Hypothalamus (tissue), 51 donors: ENCODE measurements at regions not wholly inside any gene's neighbourhood (a gene's known extent, or its start where the extent isn't known, plus 50 kb on each side); places are given as distances from the start of the nearest gene placed in this dataset.

Source experiments
- DNase-seq, 51 donors: peaks; one replicate each; lab custom pipeline; 2025; lab: John Stamatoyannopoulos, UW

- DNase-seq: no peak
Observed at GRCh38 chr6:156111913-156112312, 656.3 kb upstream of the NOX3 start.

GRCh38 chr6:156110249-156110648 is 654.6 kb upstream of the NOX3 start:
- no peak for DNase-seq

- DNase-seq: no peak
Observed at GRCh38 chr6:156109713-156110112, 654.1 kb upstream of the NOX3 start.

GRCh38 chr6:156107624-156108101 is 652.0 kb upstream of the NOX3 start:
- peak in 4 of 51 donors; percentile 1 to 9 (median 4) for DNase-seq

- DNase-seq: no peak
Observed at GRCh38 chr6:156102129-156102528, 646.5 kb upstream of the NOX3 start.

GRCh38 chr6:156098839-156099238 is 643.2 kb upstream of the NOX3 start:
- no peak for DNase-seq

GRCh38 chr6:156087487-156087886 is 631.8 kb upstream of the NOX3 start:
- DNase-seq: no peak

- DNase-seq: no peak
Observed at GRCh38 chr6:156082012-156082411, 626.4 kb upstream of the NOX3 start.

- no peak for DNase-seq
Observed at GRCh38 chr6:156080371-156080770, 624.7 kb upstream of the NOX3 start.

- DNase-seq: no peak
Observed at GRCh38 chr6:156068881-156069280, 613.2 kb upstream of the NOX3 start.

GRCh38 chr6:156065849-156066248 is 610.2 kb upstream of the NOX3 start:
- DNase-seq: no peak

- DNase-seq: no peak
Observed at GRCh38 chr6:156062091-156062563, 606.5 kb upstream of the NOX3 start.

GRCh38 chr6:156061465-156061864 is 605.8 kb upstream of the NOX3 start:
- no peak for DNase-seq

- DNase-seq: no peak
Observed at GRCh38 chr6:156060013-156060412, 604.4 kb upstream of the NOX3 start.

- DNase-seq: no peak
Observed at GRCh38 chr6:156058356-156058755, 602.7 kb upstream of the NOX3 start.

GRCh38 chr6:156057869-156058268 is 602.2 kb upstream of the NOX3 start:
- DNase-seq: no peak

- DNase-seq: no peak
Observed at GRCh38 chr6:156056085-156056484, 600.4 kb upstream of the NOX3 start.

GRCh38 chr6:156053626-156054025 is 598.0 kb upstream of the NOX3 start:
- no peak for DNase-seq

- no peak for DNase-seq
Observed at GRCh38 chr6:156046841-156047449, 591.3 kb upstream of the NOX3 start.

- DNase-seq: no peak
Observed at GRCh38 chr6:156046268-156046665, 590.6 kb upstream of the NOX3 start.

- no peak for DNase-seq
Observed at GRCh38 chr6:156045401-156046267, 590.0 kb upstream of the NOX3 start.

GRCh38 chr6:156033598-156033997 is 578.0 kb upstream of the NOX3 start:
- DNase-seq: no peak
